ENCODE measurements at regions not wholly inside any gene's neighbourhood (a gene's known extent, or its start where the extent isn't known, plus 50 kb on each side); places are given as distances from the start of the nearest gene placed in this dataset.

DNA sequence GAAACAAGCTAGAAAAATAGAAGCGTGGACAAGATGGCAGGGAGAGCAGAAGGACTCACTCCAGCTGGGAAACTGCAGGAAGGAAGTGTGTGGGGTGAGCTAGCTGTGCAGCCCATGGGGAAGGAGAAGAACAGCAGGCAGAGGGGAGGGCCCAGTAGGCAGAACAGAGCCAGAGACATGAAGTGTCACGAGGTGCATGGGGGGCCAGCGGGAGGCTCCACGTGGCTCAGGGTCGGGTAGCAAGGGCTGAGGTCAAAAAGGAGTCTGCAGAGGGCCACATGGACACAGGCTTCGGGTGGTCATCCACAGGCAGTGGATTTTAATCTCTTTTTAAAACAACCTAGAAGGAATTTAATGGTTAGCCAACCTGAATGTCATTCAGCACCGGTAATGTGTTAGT lies 669.0 kb downstream of the BCL11B start:
- FAIRE-seq (no peak), DNase-seq (no peak)
- Histone ChIP-seq H3K27ac (ENCODE audit: low read depth in 1 of 3, low read length in 2 of 3) (no peak overlapping the region), H3K36me3 (ENCODE audit: control insufficient read depth in 3 of 3, insufficient read depth in 2 of 3, low read depth in 1 of 3, low read length in 3 of 3) (no peaks in the 10 kb centered on the region), H3K4me1 (ENCODE audit: control insufficient read depth in 3 of 3, insufficient read depth in 2 of 3, low read depth in 1 of 3, low read length in 2 of 3) (no peaks in the 10 kb centered on the region), H3K9me3 (ENCODE audit: control insufficient read depth in 2 of 2, insufficient read depth in 1 of 2, low read depth in 1 of 2, low read length in 1 of 2) (no peaks in the 10 kb centered on the region), H3K27me3 (ENCODE audit: control insufficient read depth in 3 of 3, insufficient read depth in 3 of 3, low read length in 3 of 3) (peaks cover 0 to 4% (median 0%) of the 10 kb centered on the region in 3 donors), H3K4me3 (ENCODE audit: low read depth in 1 of 3, low read length in 3 of 3) (no peak overlapping the region)
- WGBS, 3 donors: 54 to 66% (median 58%) methylated on average over 7 of the region's 7 CpGs

DNA sequence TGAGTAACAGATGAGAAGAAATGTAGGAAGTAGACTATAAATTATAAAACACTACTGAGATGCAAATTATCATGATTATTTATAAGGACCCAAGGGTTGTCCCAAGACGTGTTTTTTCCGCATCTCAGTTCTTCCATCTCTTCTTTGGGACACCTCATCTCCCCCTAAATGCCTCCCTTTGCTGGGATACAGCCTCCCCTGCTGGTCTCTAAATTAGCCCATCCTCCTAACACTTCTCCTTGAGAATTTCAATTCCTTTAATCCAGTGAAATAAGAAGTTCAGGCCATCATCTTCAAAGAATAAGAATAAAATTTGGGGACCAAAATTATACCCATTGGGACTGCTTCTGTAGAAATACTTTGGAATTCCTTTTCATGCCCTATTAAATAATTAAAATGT lies 667.0 kb downstream of the BCL11B start:
- H3K36me3 ChIP-seq (ENCODE audit: control insufficient read depth in 3 of 3, insufficient read depth in 2 of 3, low read depth in 1 of 3, low read length in 3 of 3): no peaks in the 10 kb centered on the region
- no peak for FAIRE-seq
- no peak overlapping the region for H3K27ac ChIP-seq (ENCODE audit: low read depth in 1 of 3, low read length in 2 of 3)
- peaks cover 0 to 4% (median 0%) of the 10 kb centered on the region in 3 donors for H3K27me3 ChIP-seq (ENCODE audit: control insufficient read depth in 3 of 3, insufficient read depth in 3 of 3, low read length in 3 of 3)
- no peaks in the 10 kb centered on the region for H3K4me1 ChIP-seq (ENCODE audit: control insufficient read depth in 3 of 3, insufficient read depth in 2 of 3, low read depth in 1 of 3, low read length in 2 of 3)
- no peak for DNase-seq
- H3K9me3 ChIP-seq (ENCODE audit: control insufficient read depth in 2 of 2, insufficient read depth in 1 of 2, low read depth in 1 of 2, low read length in 1 of 2): no peaks in the 10 kb centered on the region
- H3K4me3 ChIP-seq (ENCODE audit: low read depth in 1 of 3, low read length in 3 of 3): no peak overlapping the region
- 76 to 89% (median 81%) methylated on average over 2 of the region's 2 CpGs for WGBS, 3 donors

DNA sequence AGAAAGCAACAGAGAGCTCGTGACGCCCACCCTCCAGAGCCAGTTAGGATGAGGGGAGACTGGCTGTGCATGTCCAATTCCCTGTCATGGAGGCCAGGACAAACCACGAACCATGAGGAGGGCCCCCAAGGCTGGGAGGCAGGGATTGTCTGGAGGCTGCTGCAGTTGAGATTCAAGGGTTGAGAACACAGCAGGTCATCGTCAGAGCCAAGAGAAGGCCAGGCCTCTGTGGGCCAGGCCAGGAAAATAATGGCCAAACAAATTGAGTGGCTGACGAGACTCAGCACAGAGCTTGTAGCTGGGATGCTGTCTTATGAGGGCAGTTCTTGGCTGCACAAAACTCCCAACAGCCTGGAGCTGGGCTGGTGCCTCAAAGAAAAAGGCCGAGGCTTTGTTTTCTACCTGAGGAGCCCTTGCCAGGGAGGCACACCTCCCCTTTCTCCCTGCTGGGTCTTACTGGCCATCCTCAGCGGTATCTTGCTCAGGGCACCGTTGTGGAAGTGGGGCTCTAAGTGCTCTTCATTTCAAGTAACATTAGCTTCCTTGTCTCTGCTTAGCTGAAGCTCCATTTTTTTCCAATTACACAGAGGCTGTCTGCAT lies 665.9 kb downstream of the BCL11B start:
- H3K9me3 ChIP-seq (ENCODE audit: control insufficient read depth in 2 of 2, insufficient read depth in 1 of 2, low read depth in 1 of 2, low read length in 1 of 2): no peaks in the 10 kb centered on the region
- no peak for DNase-seq
- H3K4me1 ChIP-seq (ENCODE audit: control insufficient read depth in 3 of 3, insufficient read depth in 2 of 3, low read depth in 1 of 3, low read length in 2 of 3): no peaks in the 10 kb centered on the region
- WGBS, 3 donors: 51 to 57% (median 52%) methylated on average over 8 of the region's 8 CpGs
- no peaks in the 10 kb centered on the region for H3K36me3 ChIP-seq (ENCODE audit: control insufficient read depth in 3 of 3, insufficient read depth in 2 of 3, low read depth in 1 of 3, low read length in 3 of 3)
- peaks cover 0 to 3% (median 0%) of the 10 kb centered on the region in 3 donors for H3K27me3 ChIP-seq (ENCODE audit: control insufficient read depth in 3 of 3, insufficient read depth in 3 of 3, low read length in 3 of 3)
- no peak for FAIRE-seq
- no peak overlapping the region for H3K4me3 ChIP-seq (ENCODE audit: low read depth in 1 of 3, low read length in 3 of 3)
- no peak overlapping the region for H3K27ac ChIP-seq (ENCODE audit: low read depth in 1 of 3, low read length in 2 of 3)

DNA sequence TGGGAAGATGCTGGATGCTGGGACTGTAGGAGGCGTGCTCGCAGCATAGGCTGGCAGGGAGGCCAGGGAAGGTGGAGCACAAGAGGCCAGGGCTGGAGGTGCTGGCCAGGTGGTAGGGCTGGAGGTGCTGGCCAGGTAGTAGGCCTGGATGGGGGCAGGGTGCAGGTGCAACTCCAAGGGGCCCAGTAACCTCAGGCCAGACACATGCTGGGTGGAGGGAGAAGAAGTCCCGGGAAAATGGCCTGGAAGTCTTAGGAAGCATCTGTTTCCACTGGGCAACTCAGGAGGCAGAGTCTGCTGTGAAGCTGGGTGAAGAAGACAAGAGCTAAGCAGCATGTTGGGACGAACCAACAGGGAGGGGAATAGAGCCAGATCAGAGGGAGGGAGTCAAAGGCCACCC lies 665.2 kb downstream of the BCL11B start:
- Histone ChIP-seq H3K4me3 (ENCODE audit: low read depth in 1 of 3, low read length in 3 of 3) (no peak overlapping the region), H3K27ac (ENCODE audit: low read depth in 1 of 3, low read length in 2 of 3) (no peak overlapping the region), H3K36me3 (ENCODE audit: control insufficient read depth in 3 of 3, insufficient read depth in 2 of 3, low read depth in 1 of 3, low read length in 3 of 3) (no peaks in the 10 kb centered on the region), H3K4me1 (ENCODE audit: control insufficient read depth in 3 of 3, insufficient read depth in 2 of 3, low read depth in 1 of 3, low read length in 2 of 3) (no peaks in the 10 kb centered on the region), H3K27me3 (ENCODE audit: control insufficient read depth in 3 of 3, insufficient read depth in 3 of 3, low read length in 3 of 3) (no peaks in the 10 kb centered on the region), H3K9me3 (ENCODE audit: control insufficient read depth in 2 of 2, insufficient read depth in 1 of 2, low read depth in 1 of 2, low read length in 1 of 2) (no peaks in the 10 kb centered on the region)
- FAIRE-seq (no peak), DNase-seq (no peak)
- WGBS, 3 donors: 72 to 76% (median 76%) methylated on average over 4 of the region's 4 CpGs

DNA sequence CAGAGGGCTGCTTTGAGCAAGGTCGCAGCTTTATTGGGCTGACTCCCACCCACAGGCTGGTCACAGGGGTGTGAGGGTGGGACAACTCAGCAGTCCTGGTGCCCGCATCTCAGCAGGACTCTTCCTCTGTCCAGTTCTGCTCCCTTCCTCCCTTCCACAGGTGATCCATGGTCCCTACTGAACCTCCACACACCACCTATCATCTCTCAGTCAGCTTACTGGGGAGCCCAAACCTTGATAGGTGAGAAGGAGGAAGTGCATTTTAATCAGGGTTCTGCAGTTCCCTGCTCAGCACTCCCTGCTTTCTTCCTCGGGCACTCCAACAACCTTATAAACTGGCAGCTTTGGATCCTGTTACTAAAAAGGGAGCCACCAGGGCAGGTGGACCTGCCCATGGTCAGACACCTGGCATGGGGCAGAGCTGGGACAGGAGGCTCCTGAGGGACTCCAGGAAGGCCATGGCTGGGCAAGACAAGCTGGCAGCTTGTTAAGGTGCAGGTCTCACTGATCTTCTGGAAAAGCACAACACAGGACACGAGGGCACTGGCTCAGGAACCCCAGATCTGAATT lies 664.6 kb downstream of the BCL11B start:
- DNase-seq (no peak), FAIRE-seq (no peak)
- Histone ChIP-seq H3K27me3 (ENCODE audit: control insufficient read depth in 3 of 3, insufficient read depth in 3 of 3, low read length in 3 of 3) (no peaks in the 10 kb centered on the region), H3K4me3 (ENCODE audit: low read depth in 1 of 3, low read length in 3 of 3) (no peak overlapping the region), H3K4me1 (ENCODE audit: control insufficient read depth in 3 of 3, insufficient read depth in 2 of 3, low read depth in 1 of 3, low read length in 2 of 3) (no peaks in the 10 kb centered on the region), H3K36me3 (ENCODE audit: control insufficient read depth in 3 of 3, insufficient read depth in 2 of 3, low read depth in 1 of 3, low read length in 3 of 3) (no peaks in the 10 kb centered on the region), H3K9me3 (ENCODE audit: control insufficient read depth in 2 of 2, insufficient read depth in 1 of 2, low read depth in 1 of 2, low read length in 1 of 2) (no peaks in the 10 kb centered on the region), H3K27ac (ENCODE audit: low read depth in 1 of 3, low read length in 2 of 3) (no peak overlapping the region)
- WGBS, 3 donors: 60 to 63% (median 63%) methylated on average over 4 of the region's 4 CpGs

DNA sequence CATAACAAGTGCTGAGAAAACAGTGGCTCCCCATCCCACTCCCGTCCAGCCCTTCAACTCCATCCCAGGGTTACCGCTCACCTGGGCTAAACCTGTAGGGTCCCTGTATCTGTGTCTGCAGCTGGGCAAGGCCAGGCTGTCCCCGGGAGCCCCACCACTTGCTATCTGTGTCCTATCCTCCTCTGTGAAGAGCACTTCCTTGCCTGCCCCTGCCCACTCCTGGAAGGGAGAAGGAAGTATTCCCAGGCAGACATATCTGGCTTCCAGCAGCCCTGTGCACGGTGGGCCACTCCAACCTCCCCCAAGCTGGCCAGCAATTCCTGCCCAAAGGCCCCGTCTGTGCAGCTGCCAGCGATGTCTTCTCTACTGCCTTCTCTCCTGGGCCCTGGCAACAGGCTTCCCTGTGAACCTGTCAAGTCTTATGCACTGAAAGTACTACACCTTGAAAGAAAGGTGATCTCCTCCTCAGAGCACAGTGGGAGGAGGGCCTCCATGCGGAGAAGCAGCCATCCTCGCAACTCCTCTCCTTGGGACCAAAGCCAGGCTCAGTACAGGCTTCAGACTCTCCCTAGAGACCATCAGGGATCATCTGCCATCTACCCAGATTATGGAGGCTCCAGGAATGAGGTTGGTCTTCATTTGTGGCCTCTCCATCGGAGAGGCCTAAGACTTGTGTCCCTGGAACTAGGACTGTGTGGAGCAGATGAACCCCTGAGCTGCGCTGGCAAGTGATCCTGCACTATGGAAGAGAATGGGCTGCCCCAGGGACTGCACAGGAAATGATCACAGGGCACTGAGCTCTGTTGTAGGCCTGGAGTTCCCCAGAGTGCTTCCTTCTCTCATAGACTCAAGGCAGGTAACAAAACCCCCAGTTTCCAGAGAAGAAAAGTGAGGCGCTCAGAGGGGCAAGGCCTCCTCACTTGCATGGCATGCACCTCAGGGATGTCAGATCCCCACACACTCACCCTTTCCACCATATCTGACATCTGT lies 663.6 kb downstream of the BCL11B start:
- WGBS, 3 donors: 84 to 86% (median 84%) methylated on average over 11 of the region's 11 CpGs
- H3K36me3 ChIP-seq (ENCODE audit: control insufficient read depth in 3 of 3, insufficient read depth in 2 of 3, low read depth in 1 of 3, low read length in 3 of 3): no peaks in the 10 kb centered on the region
- H3K4me3 ChIP-seq (ENCODE audit: low read depth in 1 of 3, low read length in 3 of 3): no peak overlapping the region
- H3K4me1 ChIP-seq (ENCODE audit: control insufficient read depth in 3 of 3, insufficient read depth in 2 of 3, low read depth in 1 of 3, low read length in 2 of 3): no peaks in the 10 kb centered on the region
- H3K9me3 ChIP-seq (ENCODE audit: control insufficient read depth in 2 of 2, insufficient read depth in 1 of 2, low read depth in 1 of 2, low read length in 1 of 2): no peaks in the 10 kb centered on the region
- DNase-seq (no peak), FAIRE-seq (no peak)
- no peak overlapping the region for H3K27ac ChIP-seq (ENCODE audit: low read depth in 1 of 3, low read length in 2 of 3)
- H3K27me3 ChIP-seq (ENCODE audit: control insufficient read depth in 3 of 3, insufficient read depth in 3 of 3, low read length in 3 of 3): no peaks in the 10 kb centered on the region

DNA sequence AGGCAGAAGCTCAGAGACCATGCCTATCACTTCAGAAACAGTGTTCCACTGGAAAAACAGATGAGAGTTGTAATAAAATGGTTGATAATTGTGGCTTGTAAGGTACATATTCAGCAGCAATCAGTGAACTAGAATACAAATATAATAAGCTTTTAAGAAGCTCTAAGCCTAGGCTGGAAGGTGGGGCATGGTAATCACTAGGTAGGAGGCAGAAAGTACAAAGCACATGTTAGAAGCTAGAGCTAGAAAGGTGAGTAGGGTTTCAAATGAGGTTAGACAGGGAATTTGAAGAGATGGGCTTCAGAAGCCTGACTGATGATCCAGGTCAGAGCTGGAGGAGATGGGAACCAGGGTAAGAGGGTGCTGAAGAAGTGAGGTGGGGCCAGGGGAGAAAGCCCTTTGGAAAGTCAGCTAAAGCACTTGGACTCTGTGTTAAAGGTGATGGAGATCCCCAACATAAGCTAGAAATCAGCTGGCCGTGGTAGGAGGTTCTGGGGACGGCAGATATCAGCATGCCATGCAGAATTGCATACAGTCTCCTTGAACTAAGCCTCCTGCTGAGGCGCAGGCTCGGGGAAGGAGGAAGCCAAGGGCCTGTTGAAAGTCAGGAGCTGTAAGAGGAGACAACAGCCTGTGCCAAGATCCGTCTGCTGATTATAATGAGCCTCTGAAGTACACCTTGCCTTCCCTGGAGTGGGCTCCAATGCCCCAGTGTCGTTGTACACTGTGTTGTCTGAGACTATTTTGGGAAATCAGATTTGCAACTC lies 659.4 kb downstream of the BCL11B start:
- H3K9me3 ChIP-seq (ENCODE audit: control insufficient read depth in 2 of 2, insufficient read depth in 1 of 2, low read depth in 1 of 2, low read length in 1 of 2): no peaks in the 10 kb centered on the region
- no peak overlapping the region for H3K4me3 ChIP-seq (ENCODE audit: low read depth in 1 of 3, low read length in 3 of 3)
- H3K36me3 ChIP-seq (ENCODE audit: control insufficient read depth in 3 of 3, insufficient read depth in 2 of 3, low read depth in 1 of 3, low read length in 3 of 3): no peaks in the 10 kb centered on the region
- FAIRE-seq (no peak), DNase-seq (no peak)
- H3K27ac ChIP-seq (ENCODE audit: low read depth in 1 of 3, low read length in 2 of 3): no peak overlapping the region
- WGBS, 3 donors: 75 to 76% (median 75%) methylated on average over 6 of the region's 6 CpGs
- no peaks in the 10 kb centered on the region for H3K27me3 ChIP-seq (ENCODE audit: control insufficient read depth in 3 of 3, insufficient read depth in 3 of 3, low read length in 3 of 3)
- H3K4me1 ChIP-seq (ENCODE audit: control insufficient read depth in 3 of 3, insufficient read depth in 2 of 3, low read depth in 1 of 3, low read length in 2 of 3): no peaks in the 10 kb centered on the region

DNA sequence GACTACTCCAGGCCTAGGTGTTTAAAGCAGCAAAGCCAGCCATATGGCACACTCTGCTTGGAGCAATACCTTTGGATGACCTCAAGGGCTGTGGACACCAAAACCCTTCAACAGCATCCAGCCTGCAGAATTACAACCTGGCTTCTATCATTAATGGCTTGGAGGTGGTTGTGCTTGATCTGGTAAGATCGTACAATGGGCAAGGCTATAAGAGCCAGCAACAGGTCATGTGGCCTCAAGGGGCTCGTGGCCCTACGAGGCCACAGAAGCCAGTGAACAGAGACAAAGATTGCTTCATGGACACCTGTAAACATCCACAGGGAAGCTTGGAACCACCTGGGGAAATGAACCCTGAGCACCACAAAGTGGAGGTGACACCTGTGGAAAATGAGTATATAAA lies 657.3 kb downstream of the BCL11B start:
- 91 to 95% (median 93%) methylated on average over 3 of the region's 3 CpGs for WGBS, 3 donors
- Histone ChIP-seq H3K9me3 (ENCODE audit: control insufficient read depth in 2 of 2, insufficient read depth in 1 of 2, low read depth in 1 of 2, low read length in 1 of 2) (no peaks in the 10 kb centered on the region), H3K27ac (ENCODE audit: low read depth in 1 of 3, low read length in 2 of 3) (no peak overlapping the region), H3K4me3 (ENCODE audit: low read depth in 1 of 3, low read length in 3 of 3) (no peak overlapping the region), H3K27me3 (ENCODE audit: control insufficient read depth in 3 of 3, insufficient read depth in 3 of 3, low read length in 3 of 3) (no peaks in the 10 kb centered on the region), H3K36me3 (ENCODE audit: control insufficient read depth in 3 of 3, insufficient read depth in 2 of 3, low read depth in 1 of 3, low read length in 3 of 3) (no peaks in the 10 kb centered on the region), H3K4me1 (ENCODE audit: control insufficient read depth in 3 of 3, insufficient read depth in 2 of 3, low read depth in 1 of 3, low read length in 2 of 3) (no peaks in the 10 kb centered on the region)
- FAIRE-seq (no peak), DNase-seq (no peak)
